AG10803 (cell line): ENCODE measurements at regions not wholly inside any gene's neighbourhood (a gene's known extent, or its start where the extent isn't known, plus 50 kb on each side); places are given as distances from the start of the nearest gene placed in this dataset.

Experiments used
- DNase-seq: peaks from one replicate; pipeline ENCODE4 v3.0.0; 2010; ENCODE audit warnings: low read depth
- H3K4me3 ChIP-seq: 2 replicates; pipeline ENCODE4 v1.5.1; 2011; ENCODE audit warnings: mild to moderate bottlenecking, low read length, control low read depth
- TF ChIP-seq, protein P1 (sequence below): conservative IDR thresholded peaks from 2 replicates; pipeline ENCODE4 v1.5.1; 2011; ENCODE audit warnings: mild to moderate bottlenecking, low read length, control low read depth, inconsistent platforms

DNA sequence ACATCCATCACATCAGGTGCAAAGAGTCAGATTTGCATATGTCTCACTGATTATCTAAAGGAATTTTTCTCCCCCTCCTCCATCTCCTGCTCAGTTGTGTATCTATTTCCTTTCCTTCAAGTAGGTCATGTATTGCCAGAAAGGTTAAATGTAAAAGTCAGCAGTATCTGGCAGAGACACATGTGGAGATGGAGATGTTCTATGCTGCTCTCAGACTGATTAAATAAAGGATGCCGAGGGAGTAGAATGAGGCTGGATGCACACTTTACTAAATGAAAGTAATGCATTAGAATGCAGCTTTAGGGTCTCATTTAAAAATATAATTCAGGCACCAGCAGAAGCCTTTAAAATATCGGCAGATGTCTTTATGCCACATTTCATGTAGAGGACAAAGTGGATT, 555.3 kb downstream of the RNF144A start:
- TF ChIP-seq, protein P1, sequence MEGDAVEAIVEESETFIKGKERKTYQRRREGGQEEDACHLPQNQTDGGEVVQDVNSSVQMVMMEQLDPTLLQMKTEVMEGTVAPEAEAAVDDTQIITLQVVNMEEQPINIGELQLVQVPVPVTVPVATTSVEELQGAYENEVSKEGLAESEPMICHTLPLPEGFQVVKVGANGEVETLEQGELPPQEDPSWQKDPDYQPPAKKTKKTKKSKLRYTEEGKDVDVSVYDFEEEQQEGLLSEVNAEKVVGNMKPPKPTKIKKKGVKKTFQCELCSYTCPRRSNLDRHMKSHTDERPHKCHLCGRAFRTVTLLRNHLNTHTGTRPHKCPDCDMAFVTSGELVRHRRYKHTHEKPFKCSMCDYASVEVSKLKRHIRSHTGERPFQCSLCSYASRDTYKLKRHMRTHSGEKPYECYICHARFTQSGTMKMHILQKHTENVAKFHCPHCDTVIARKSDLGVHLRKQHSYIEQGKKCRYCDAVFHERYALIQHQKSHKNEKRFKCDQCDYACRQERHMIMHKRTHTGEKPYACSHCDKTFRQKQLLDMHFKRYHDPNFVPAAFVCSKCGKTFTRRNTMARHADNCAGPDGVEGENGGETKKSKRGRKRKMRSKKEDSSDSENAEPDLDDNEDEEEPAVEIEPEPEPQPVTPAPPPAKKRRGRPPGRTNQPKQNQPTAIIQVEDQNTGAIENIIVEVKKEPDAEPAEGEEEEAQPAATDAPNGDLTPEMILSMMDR = no peak
- no peak overlapping the region for H3K4me3 ChIP-seq
- no peak for DNase-seq

DNA sequence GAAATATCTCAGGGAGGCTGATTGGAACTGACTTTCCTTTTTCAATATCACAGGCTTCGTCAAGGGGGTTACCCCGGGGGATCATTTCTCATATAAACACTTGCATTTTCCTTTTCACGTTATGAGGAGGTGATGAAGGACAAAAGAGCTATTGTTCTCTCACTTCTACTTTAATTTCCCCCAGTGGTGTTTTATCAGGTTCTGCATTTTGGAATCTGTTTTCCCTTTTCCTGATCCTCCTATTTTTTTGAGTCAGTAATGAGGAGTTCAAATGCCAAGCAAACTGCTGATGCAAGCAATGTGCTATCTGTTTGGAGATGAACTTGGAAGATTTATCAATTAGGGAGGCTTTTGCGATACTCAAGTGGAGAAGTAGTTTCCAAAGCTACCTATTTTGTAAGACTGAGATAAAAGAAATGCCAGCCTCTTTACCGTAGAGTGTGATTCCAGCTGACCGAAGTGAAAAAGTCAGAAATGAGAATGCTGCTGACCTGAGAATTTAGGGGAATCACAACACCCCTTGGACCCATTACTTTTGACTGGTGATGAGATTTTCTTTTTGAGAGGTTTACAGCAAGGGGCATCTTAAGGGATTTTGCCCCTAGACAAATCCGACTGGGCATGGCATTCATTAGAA, 556.0 kb downstream of the RNF144A start:
- no peak overlapping the region for H3K4me3 ChIP-seq
- no peak for DNase-seq
- TF ChIP-seq, protein P1 = no peak

DNA sequence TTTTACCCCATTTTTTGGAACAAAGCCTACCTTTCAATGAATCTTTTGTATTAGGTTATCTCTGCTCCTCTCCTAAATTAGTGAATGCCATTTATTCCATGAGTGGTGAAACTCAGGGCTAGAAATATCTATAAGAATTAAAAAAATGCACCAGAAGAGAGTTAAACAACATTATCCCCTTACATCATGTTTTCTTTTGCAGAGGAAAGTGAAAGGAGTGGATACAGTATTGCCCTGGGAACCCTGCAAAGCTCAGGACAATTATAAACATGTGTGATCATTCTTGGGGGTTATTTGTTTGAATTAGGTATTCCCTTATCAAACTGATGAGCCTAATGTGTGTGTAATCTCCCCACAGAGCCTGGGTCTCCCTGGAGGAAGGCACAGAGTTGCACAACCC, 559.2 kb downstream of the RNF144A start:
- TF ChIP-seq, protein P1 = no peak

DNA sequence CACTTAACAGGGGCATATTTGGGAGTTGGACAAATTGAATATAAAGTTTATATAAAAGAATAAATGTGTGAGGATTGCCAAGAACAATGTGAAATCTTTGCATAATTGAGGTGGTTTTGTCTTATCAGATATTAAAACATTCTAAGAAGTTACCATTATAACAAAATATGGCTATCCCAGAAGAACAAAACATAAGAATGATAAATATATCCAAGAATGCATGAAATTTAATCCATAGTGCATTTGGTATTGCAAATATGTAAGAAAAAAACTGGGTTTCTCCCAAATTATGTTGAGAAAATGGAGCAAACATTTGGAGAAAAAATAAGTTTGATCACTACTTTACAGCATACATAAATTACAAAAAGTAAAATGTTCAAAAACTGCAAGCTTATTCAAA, 562.4 kb downstream of the RNF144A start:
- no peak for DNase-seq
- TF ChIP-seq, protein P1 = no peak
- H3K4me3 ChIP-seq = no peak overlapping the region

More for the DNA sequence above, 559.2 kb downstream of the RNF144A start:
- no peak for DNase-seq
- H3K4me3 ChIP-seq = no peak overlapping the region

DNA sequence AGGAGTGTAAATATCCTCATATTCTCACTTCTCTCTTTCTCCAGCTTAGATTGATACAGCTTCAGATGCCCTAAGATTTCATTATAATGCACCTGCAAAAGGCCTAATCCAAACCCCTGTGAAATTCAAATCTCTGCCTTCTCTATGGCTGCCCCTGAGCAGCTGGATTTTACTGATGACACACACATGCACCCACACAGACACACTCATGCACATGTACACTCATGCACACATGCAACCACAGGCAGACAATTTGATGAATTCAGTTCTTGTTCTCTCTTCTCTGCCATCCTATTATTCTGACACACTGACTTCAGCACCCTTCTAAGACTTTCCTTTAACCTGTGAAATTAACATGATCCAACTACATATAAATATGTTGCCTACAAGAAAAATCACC, 563.2 kb downstream of the RNF144A start:
- TF ChIP-seq, protein P1 = no peak

DNA sequence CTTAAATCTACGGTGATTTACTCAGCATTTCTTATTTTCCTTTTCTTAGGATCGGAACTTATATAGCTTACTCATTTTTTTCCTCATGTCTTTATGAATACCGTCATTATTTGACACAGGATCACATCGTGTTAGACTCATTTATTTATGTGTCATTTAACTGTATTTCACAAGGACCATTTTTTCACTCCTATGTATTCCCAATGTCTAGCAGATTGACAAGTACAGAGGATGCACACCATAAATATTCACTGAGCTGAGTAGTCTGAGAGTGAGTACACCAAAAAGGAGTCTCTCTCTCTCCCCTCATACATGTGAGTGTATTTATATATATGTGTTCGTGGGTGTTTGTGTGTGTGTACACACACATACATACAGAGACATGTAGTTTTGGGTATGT, 573.5 kb downstream of the RNF144A start:
- DNase-seq = no peak
- TF ChIP-seq, protein P1 = no peak
- H3K4me3 ChIP-seq = no peak overlapping the region

More for the DNA sequence above, 563.2 kb downstream of the RNF144A start:
- no peak for DNase-seq
- H3K4me3 ChIP-seq = no peak overlapping the region

DNA sequence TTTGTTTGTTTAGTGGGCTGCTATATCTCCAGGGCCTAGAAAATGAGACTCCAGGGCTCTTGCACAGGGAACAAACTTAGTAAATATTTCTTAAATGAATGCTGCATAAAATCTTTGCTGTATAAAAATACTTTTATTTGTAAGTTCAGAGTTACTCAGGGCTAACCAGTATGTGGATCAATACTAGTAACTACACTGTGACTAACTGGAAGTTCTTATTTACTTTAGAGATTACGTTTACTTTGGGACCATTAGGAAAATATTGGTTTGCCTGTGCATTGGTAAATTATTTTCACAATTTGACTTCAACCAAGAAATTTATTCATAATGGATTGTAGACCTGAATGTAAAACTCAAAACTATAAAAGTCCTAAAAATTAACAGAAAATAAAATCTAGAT, 575.5 kb downstream of the RNF144A start:
- DNase-seq = no peak
- TF ChIP-seq, protein P1 = no peak
- no peak overlapping the region for H3K4me3 ChIP-seq
